ENCODE measurements at regions not wholly inside any gene's neighbourhood (a gene's known extent, or its start where the extent isn't known, plus 50 kb on each side); places are given as distances from the start of the nearest gene placed in this dataset.
"Not testable (repeated sequence)": the region's sequence is repeated elsewhere in the genome, so short reads cannot be mapped to it uniquely, and the experiment has no call there.

GRCh38 chr4:11130195-11130970 is 298.3 kb downstream of the HS3ST1 start:
- DNase-seq (ENCODE audit: low read depth) = peak; percentile 36

GRCh38 chr4:11120435-11120834 is 308.3 kb downstream of the HS3ST1 start:
- no peak for DNase-seq (ENCODE audit: low read depth)

DNA sequence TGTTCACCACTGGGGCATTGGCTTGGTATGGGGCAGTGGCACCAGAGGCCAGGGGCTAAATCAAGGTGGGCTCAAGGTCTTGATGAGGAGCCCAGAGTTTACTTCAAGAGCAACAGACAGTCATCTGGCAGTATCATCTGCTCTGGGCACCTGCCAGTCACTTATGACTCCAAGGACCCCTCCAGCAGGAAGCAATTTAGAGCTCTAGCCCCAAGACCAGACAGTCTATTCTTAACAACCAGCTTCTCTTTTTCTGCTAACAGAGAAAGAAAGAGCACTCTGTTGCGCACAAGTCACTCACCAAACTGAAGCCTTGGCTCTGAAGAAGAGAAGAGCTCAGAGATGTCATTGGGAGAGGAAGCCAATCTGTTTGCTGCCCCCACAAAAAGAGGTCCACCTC is 309.2 kb downstream of the HS3ST1 start:
- no peak for DNase-seq (ENCODE audit: low read depth)

GRCh38 chr4:11118513-11118912 is 310.2 kb downstream of the HS3ST1 start:
- DNase-seq (ENCODE audit: low read depth) = no peak

DNA sequence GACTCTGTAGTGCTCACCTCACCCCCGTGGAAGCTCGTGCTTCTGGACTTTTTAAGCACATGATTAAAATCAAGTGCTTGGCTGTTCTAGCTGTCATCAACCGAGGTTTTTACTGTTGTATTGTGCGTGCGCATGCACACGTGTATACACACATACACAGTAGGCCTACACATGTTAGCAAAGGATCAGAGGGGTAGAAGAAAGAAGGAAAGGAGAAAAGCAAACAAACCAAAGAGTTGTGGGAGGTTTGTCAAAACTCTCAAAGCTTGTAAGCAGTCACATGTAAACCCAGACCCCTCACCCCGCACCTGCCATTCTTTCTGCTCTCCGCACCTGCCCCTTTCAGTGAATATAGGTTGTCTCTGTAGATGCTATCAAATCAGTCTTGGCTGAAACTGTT is 311.8 kb downstream of the HS3ST1 start:
- DNase-seq (ENCODE audit: low read depth) = no peak

DNA sequence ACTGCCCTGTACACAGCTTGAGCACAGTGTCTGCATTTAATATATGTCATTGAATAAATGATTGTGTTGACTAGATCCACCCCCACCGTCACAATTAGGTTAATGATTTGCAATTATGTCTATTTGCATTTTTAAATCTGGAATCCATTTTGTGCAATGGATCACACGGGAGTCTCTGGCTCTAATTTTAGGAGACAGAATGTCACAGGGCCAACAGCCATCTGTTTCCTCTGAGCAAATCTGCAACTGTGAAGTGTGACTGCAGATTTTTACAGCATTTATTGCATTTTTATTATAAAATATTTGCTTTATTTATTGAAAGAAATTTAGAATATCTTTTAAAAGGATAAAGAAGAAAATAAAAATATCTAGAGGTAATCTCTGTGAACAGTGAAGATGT is 316.8 kb downstream of the HS3ST1 start:
- no peak for DNase-seq (ENCODE audit: low read depth)

- no peak for DNase-seq (ENCODE audit: low read depth)
These were observed 317.3 kb downstream of the HS3ST1 start for GRCh38 chr4:11111370-11111769.

DNA sequence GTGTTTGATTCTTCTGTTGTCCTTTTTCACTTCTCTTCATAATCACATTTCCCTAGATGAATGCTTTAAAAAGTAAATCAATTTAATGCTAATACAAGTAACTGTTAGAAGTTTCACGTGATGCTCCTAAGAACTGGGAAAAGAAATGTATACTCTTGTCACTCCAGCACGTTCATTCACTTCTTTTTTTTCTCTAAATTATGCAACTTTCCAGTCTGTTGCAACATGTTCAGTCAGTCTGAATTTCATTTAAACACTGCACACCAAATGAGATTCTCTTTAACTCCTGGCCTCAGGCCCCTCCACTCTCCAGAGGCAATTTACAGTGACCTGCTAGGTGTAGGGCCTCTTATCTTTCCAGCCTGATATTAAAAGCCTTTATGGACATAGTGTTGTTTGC is 321.9 kb downstream of the HS3ST1 start:
- no peak for DNase-seq (ENCODE audit: low read depth)

DNA sequence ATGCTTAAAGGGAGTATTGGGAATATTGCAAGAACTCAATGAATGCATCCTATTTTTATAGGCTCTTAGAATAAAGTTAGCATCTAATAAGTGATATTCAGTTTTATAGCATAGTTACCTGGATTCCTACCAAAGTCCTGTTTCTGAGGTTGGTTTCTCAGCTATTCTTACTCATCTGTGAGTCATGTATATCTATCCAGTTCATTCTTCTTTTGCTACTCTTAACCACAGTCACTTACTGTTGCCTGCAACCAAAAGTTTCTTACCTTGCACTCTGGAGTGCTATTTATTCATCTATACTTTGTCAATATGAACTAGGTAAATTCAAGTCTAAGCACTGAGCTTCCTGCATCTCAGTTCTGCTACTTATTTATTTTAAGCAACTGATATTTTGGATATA is 322.5 kb downstream of the HS3ST1 start:
- DNase-seq (ENCODE audit: low read depth) = peak; percentile 1

GRCh38 chr4:11105715-11106114 is 323.0 kb downstream of the HS3ST1 start:
- no peak for DNase-seq (ENCODE audit: low read depth)

DNA sequence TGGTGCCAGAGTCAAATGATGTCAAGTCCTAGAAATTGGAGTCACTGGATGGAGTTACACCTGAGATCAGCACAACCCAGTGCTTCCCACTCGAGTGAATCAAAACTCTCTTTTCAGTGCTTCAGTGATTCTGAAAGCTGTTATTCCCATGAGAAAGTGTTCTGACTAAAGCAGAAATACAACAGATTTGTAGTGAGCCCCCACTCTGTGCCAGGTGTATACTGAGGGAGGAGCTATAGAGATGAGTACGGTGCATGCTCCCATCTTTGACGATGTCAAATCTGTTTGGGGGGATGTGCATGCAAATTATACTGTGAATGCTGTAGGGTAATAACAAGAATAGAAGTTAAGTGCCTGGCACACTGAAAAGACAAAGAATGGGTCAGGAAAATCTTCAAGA is 330.2 kb downstream of the HS3ST1 start:
- DNase-seq (ENCODE audit: low read depth) = no peak

GRCh38 chr4:11097725-11098124 is 331.0 kb downstream of the HS3ST1 start:
- no peak for DNase-seq (ENCODE audit: low read depth)

GRCh38 chr4:11081006-11081405 is 347.7 kb downstream of the HS3ST1 start:
- DNase-seq (ENCODE audit: low read depth) = no peak

DNA sequence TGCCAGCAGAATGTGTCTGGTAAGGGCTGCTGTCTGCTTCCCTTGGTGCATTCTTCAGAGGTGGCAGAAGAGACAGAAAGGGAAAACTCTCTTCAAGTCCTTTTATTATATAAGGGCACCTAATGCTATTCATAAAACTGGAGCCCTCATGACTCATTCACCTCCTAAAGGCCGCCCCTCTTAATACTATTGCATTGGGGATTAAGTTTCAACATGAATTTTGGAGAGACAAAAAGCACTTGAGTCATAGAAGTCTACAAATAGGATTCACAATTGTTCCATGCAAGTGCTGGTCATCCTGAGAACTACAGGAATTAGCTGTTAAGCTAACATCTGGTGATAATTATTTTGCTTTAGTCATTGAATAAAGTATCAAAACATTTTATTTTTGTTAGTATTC is 349.5 kb downstream of the HS3ST1 start:
- DNase-seq (ENCODE audit: low read depth) = no peak

DNA sequence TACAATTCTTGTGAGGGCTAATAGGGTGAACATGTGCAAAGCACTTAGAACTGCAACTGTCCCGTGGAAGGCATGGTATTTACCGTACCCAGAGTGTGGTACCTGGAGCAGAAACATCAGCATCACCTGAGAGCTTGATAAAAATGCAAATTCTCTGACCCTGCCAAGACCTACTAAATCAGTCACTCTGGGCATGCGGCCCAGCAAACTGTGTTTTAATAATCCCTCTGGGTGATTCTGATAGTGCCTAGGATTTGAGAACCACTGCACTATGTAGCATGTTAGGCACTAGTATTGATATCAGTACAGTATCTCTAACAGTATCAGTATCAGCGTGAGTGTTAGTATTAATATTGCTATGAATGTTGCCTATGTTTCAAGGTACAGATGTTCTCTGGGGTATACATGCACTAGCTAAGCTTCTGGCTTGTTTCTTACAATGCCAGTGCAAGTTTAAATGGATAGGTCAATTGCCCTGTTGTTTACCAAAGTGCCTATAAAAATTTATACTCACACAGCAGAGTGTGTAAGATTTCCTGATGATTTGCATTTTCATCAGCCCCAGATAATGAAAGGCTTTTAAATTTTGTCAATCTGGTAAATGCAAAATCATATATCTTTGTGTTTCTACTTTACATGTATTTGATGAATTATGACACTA is 354.0 kb downstream of the HS3ST1 start:
- DNase-seq (ENCODE audit: low read depth) = no peak

DNA sequence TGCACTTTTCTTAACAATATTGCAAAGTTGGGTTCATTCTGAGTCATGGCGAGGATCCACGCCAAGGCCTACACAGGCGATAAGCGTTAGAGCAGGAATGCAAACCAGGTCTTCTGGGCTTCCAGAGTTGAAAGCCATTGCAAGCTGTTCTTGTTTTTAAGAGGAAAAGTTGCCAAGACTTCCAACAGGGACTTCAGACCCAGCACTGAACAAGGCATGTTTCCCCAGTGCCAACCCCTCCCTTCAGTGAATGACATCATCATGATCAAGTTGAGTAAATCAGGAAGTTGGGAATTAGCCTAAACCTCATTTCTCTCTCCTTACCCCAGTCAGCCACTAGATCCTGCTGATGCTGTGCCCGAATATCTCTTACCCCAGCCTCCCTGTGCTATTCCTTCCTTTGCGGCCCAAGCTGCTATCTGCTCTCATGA is 355.1 kb downstream of the HS3ST1 start:
- DNase-seq (ENCODE audit: low read depth) = peak; percentile 20

DNA sequence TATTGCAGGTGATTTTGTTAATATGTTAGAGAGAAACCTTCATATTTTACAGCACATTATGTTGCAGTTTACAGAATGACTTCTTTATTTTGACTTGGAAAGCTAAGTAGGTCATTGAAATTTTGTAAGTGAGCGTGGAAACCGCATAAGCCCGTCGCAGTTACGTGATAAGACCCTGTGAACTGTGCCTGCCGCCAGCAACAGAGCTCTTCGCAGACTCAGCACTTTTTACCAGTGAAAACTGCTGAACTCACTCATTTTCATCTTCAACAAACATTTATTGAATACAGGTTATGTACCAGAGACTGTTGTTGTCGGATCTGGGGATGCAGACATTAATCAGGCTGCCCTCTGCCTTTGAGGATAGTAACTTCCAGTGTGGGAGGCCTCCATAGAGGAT is 355.7 kb downstream of the HS3ST1 start:
- no peak for DNase-seq (ENCODE audit: low read depth)

GRCh38 chr4:11072463-11072862 is 356.2 kb downstream of the HS3ST1 start:
- DNase-seq (ENCODE audit: low read depth) = no peak

DNA sequence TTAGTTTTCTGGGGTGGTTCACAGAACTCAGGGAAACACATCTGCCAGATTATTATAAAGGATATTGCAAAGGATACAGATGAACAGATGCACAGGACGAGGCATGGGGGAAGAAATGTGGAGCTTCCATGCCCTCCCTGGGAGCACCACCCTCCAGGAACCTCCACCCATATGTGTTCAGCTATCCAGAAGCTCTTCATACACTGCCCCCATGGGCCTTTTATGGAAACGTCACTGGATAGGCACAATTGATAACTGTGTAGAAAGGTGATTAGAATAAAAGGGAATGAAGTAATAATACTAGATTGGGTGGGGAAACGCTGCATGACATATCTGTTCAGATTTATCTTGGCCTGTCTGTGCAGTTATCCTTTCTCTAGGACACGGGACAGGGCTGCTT is 357.9 kb downstream of the HS3ST1 start:
- no peak for DNase-seq (ENCODE audit: low read depth)

DNA sequence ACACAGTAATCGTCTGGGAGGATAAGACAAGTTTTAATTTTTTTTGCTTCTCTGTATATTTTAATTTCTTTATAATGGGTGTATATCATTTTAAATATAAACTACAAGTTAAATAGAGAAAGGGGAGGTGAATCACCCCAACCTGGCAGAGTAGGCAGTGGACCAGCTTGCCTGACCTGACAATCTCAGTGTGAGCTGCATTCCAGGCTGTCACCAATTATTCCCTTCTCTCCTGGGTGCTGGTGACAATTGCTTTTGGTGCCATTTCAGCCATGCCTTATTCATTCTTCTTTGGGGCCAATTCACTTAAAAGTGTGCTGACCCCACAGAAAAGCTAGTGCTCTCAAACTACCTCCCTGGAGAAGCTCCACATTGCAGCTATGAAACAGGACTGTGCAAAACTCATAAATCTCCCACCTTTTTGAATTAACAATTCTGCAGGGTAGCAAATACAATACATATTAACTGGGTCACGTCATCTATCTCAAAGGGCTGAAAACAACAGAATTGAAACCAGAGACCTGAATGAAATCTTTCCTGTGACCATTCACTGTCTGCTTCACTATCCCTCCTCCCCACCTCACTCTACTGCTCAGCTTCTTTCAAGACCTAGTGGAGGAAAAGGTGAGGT is 359.0 kb downstream of the HS3ST1 start:
- DNase-seq (ENCODE audit: low read depth) = no peak

GRCh38 chr4:11069083-11069482 is 359.6 kb downstream of the HS3ST1 start:
- DNase-seq (ENCODE audit: low read depth) = no peak

- DNase-seq (ENCODE audit: low read depth) = not testable (repeated sequence)
These were observed 362.1 kb downstream of the HS3ST1 start for GRCh38 chr4:11066584-11066983.

DNA sequence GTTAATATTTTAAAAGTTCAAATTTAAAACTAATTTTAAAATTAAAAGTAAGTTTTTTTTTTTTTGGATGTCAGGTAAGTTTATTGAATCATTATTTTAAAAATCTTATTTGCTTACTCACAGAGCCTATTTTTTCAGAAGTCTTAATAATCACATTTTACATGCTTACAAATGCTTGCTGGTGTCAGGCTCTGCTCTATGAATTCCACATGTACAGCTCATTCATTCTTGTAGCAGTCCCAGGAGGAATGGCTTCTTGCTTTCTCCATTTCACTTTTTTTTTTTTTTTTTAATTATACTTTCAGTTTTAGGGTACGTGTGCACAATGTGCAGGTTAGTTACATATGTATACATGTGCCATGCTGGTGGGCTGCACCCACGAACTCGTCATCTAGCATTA is 368.1 kb downstream of the HS3ST1 start:
- DNase-seq (ENCODE audit: low read depth) = not testable (repeated sequence)

Measured in amniotic epithelial cell (primary cell).